Right ventricle myocardium superior (tissue), 1 donor: ENCODE measurements at regions not wholly inside any gene's neighbourhood (a gene's known extent, or its start where the extent isn't known, plus 50 kb on each side); places are given as distances from the start of the nearest gene placed in this dataset.
"Not testable (repeated sequence)": the region's sequence is repeated elsewhere in the genome, so short reads cannot be mapped to it uniquely, and the experiment has no call there.

Source experiments
- ATAC-seq: fragments of 200-7000 bp; cut with Tn5 transposase; one replicate; pipeline ENCODE4 v1.9.1; 2020; ENCODE audit warnings: mild to moderate bottlenecking; ENCODE audit not compliant: poor library complexity
- DNase-seq: peaks from one replicate; pipeline ENCODE4 v3.0.0-alpha.2; 2020
- intact Hi-C: fragments of 100-400 bp; cut with DNase I; formaldehyde crosslinking; loops from one replicate; pipeline ENCODE4 v1.11.2; 2022
- donor health status: DM: no; HTN: yes; CAD: no; lungs with severe emphysema.

GRCh38 chr4:132330994-132331393 lies 818.1 kb upstream of the PCDH10 start:
- no peak for ATAC-seq
- DNase-seq: no peak
- intact Hi-C loops: no loop called here

GRCh38 chr4:132332932-132333723 lies 816.0 kb upstream of the PCDH10 start:
- intact Hi-C loops: no loop called here
- no peak for DNase-seq
- no peak for ATAC-seq

- intact Hi-C loops: no loop called here
- DNase-seq (no peak), ATAC-seq (no peak)
These were observed 815.4 kb upstream of the PCDH10 start for GRCh38 chr4:132333724-132334047.

GRCh38 chr4:132334081-132334480 lies 815.0 kb upstream of the PCDH10 start:
- DNase-seq: no peak
- ATAC-seq: no peak
- intact Hi-C loops: no loop called here

- no peak for DNase-seq
- intact Hi-C loops: no loop called here
- ATAC-seq: no peak
These were observed 803.9 kb upstream of the PCDH10 start for GRCh38 chr4:132344924-132345828.

GRCh38 chr4:132346016-132346415 lies 803.1 kb upstream of the PCDH10 start:
- no peak for ATAC-seq
- intact Hi-C loops: no loop called here

GRCh38 chr4:132351606-132352005 lies 797.5 kb upstream of the PCDH10 start:
- ATAC-seq, DNase-seq, intact Hi-C loops: not testable (repeated sequence)

More at GRCh38 chr4:132346016-132346415, 803.1 kb upstream of the PCDH10 start:
- DNase-seq: no peak

GRCh38 chr4:132382243-132382642 lies 766.9 kb upstream of the PCDH10 start:
- no peak for ATAC-seq
- DNase-seq: no peak
- intact Hi-C loops: no loop called here

- intact Hi-C loops: no loop called here
- DNase-seq (no peak), ATAC-seq (no peak)
These were observed 765.4 kb upstream of the PCDH10 start for GRCh38 chr4:132383571-132384199.

GRCh38 chr4:132384709-132385108 lies 764.4 kb upstream of the PCDH10 start:
- intact Hi-C loops: no loop called here
- DNase-seq: no peak
- ATAC-seq: no peak

GRCh38 chr4:132386130-132386529 lies 763.0 kb upstream of the PCDH10 start:
- DNase-seq: no peak
- intact Hi-C loops: no loop called here
- ATAC-seq: no peak

- ATAC-seq: no peak
- no peak for DNase-seq
- intact Hi-C loops: no loop called here
These were observed 762.0 kb upstream of the PCDH10 start for GRCh38 chr4:132387060-132387459.

- ATAC-seq (no peak), DNase-seq (no peak)
- intact Hi-C loops: no loop called here
These were observed 753.5 kb upstream of the PCDH10 start for GRCh38 chr4:132395561-132395960.

- DNase-seq (no peak), ATAC-seq (no peak)
- intact Hi-C loops: no loop called here
These were observed 752.5 kb upstream of the PCDH10 start for GRCh38 chr4:132396636-132397035.

- no peak for DNase-seq
- intact Hi-C loops: no loop called here
- no peak for ATAC-seq
These were observed 731.9 kb upstream of the PCDH10 start for GRCh38 chr4:132417220-132417619.

GRCh38 chr4:132427125-132427524 lies 722.0 kb upstream of the PCDH10 start:
- intact Hi-C loops: no loop called here
- ATAC-seq (no peak), DNase-seq (no peak)

- ATAC-seq: no peak
- no peak for DNase-seq
- intact Hi-C loops: no loop called here
These were observed 712.0 kb upstream of the PCDH10 start for GRCh38 chr4:132437117-132437516.

- intact Hi-C loops: no loop called here
- ATAC-seq (no peak), DNase-seq (no peak)
These were observed 703.7 kb upstream of the PCDH10 start for GRCh38 chr4:132445386-132445785.

- intact Hi-C loops, ATAC-seq, DNase-seq: not testable (repeated sequence)
These were observed 691.1 kb upstream of the PCDH10 start for GRCh38 chr4:132457987-132458386.

GRCh38 chr4:132479543-132479942 lies 669.6 kb upstream of the PCDH10 start:
- ATAC-seq (no peak), DNase-seq (no peak)
- intact Hi-C loops: no loop called here
